ENCODE measurements at regions not wholly inside any gene's neighbourhood (a gene's known extent, or its start where the extent isn't known, plus 50 kb on each side); places are given as distances from the start of the nearest gene placed in this dataset.

DNA sequence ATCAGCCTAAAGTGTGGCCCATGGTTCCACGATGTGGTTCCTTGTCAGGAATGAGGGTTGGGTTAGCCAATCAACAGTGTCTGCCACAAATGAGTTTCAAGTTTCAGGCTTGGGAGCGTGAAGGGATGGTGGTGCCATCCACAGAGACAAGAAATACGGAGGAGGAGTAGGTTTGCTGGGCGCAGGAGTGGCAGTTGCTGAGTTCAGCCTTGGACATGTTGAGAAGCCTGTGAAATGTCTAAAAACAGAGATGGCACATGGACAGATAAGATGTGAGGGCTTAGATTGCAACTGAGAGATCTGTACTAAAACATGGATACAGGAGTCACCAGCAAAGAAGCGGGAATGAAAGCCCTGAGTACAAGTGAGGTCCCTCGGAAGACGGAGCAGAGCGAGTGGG, 481.0 kb downstream of the BCOR start:
- H3K9me3 ChIP-seq, result peaks cover 0 to 10% (median 0%) of the 10 kb centered on the region in 8 donors
- no peak for DNase-seq
- H3K4me3 ChIP-seq, result no peak overlapping the region
- intact Hi-C loops (cut with DNase I; ENCODE audit: low total_unique reads), result no loop called here
- H3K36me3 ChIP-seq, result no peaks in the 10 kb centered on the region
- peaks cover 0 to 31% (median 9%) of the 10 kb centered on the region in 7 donors for H3K27me3 ChIP-seq (replicated peaks in 1 of 7)
- TF ChIP-seq POLR2AphosphoS5 (IDR thresholded peaks at IDR 0.05) (no peak), POLR2A (IDR thresholded peaks at IDR 0.05) (no peak)
- TF ChIP-seq, protein P1, sequence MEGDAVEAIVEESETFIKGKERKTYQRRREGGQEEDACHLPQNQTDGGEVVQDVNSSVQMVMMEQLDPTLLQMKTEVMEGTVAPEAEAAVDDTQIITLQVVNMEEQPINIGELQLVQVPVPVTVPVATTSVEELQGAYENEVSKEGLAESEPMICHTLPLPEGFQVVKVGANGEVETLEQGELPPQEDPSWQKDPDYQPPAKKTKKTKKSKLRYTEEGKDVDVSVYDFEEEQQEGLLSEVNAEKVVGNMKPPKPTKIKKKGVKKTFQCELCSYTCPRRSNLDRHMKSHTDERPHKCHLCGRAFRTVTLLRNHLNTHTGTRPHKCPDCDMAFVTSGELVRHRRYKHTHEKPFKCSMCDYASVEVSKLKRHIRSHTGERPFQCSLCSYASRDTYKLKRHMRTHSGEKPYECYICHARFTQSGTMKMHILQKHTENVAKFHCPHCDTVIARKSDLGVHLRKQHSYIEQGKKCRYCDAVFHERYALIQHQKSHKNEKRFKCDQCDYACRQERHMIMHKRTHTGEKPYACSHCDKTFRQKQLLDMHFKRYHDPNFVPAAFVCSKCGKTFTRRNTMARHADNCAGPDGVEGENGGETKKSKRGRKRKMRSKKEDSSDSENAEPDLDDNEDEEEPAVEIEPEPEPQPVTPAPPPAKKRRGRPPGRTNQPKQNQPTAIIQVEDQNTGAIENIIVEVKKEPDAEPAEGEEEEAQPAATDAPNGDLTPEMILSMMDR (IDR thresholded peaks at IDR 0.05 in 8 of 11, conservative IDR thresholded peaks at IDR 0.05 in 3 of 11), result no peak
- WGBS, 5 donors, result 76 to 92% (median 89%) methylated on average over 8 of the region's 8 CpGs
- peaks cover 0 to 15% (median 5%) of the 10 kb centered on the region in 6 donors for H3K4me1 ChIP-seq
- H3K27ac ChIP-seq, result no peak overlapping the region

DNA sequence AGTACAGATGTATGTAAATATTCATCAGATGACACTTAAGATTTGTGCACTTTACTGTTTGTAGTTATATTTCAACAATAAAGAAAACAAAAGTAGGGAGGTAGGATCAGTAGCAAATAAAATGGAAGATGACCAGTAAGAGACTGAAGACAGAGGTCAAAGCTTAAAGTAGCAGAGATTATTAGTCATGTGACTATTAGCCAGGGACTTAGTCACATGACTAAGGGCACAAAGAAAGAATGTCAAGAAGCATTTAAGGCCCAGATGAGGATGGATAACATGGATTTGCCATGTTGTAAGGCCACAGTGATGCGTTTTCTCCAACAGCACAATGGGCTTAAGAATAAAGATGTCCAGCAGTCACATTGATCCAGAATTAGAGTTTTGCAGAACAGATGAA, 479.6 kb downstream of the BCOR start:
- H3K4me1 ChIP-seq, result peaks cover 0 to 15% (median 5%) of the 10 kb centered on the region in 6 donors
- H3K9me3 ChIP-seq, result peaks cover 0 to 19% (median 0%) of the 10 kb centered on the region in 8 donors
- no peak for DNase-seq
- 95 to 100% (median 97%) methylated on average over 1 of the region's 1 CpG for WGBS, 5 donors
- H3K27me3 ChIP-seq (replicated peaks in 1 of 7), result peaks cover 0 to 18% (median 9%) of the 10 kb centered on the region in 7 donors
- no peak overlapping the region for H3K27ac ChIP-seq
- no peaks in the 10 kb centered on the region for H3K36me3 ChIP-seq
- intact Hi-C loops (cut with DNase I; ENCODE audit: low total_unique reads), result no loop called here
- no peak overlapping the region for H3K4me3 ChIP-seq
- TF ChIP-seq, protein P1 (IDR thresholded peaks at IDR 0.05 in 8 of 11, conservative IDR thresholded peaks at IDR 0.05 in 3 of 11), result no peak
- no peak for TF ChIP-seq POLR2AphosphoS5 (IDR thresholded peaks at IDR 0.05)
- no peak for TF ChIP-seq POLR2A (IDR thresholded peaks at IDR 0.05)

DNA sequence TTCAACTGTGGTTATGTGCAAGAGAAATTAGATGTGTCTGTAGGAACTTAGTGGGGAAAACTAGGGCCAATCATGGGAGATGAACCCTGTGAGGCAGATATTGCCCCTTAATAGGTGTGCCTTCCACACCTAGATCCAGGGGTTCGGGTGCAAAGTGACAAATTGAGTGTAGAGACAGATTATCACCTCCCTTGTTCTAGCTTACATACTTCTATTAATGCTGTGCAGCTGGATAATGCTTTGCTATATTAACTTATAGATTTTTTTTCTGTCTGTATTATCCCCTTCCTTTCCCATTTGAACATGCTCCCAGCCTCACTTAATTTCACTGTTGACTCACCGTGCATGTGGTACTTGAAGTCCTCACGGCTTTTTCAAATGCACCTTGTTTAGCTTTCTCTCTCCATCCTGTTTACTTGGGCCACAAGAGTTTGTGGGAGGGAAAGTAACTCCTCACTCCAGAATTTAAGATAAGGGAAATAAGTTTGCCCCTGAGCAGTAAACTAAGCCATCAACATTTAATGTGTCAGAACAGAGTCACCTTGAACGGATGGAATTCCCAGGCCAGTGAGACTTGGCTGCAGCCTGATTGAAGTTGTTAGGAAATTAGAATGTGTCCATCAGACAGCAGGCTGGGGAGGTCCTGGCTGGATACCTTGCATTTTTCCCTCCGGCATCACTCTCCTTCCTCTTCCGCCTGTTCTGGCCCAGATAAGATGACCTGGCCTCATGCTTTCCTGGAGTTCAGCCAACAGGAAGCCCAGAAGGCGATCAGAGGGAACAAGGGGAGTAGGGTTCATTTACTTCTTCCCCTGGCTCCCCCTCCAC, 478.4 kb downstream of the BCOR start:
- DNase-seq, result no peak
- Histone ChIP-seq H3K27ac (no peak overlapping the region), H3K36me3 (no peaks in the 10 kb centered on the region), H3K27me3 (replicated peaks in 1 of 7) (peaks cover 0 to 6% (median 0%) of the 10 kb centered on the region in 7 donors), H3K4me1 (peaks cover 0 to 2% (median 0%) of the 10 kb centered on the region in 6 donors), H3K4me3 (no peak overlapping the region), H3K9me3 (peaks cover 0 to 28% (median 1%) of the 10 kb centered on the region in 8 donors)
- intact Hi-C loops (cut with DNase I; ENCODE audit: low total_unique reads), result no loop called here
- no peak for TF ChIP-seq POLR2A (IDR thresholded peaks at IDR 0.05)
- TF ChIP-seq, protein P1 (IDR thresholded peaks at IDR 0.05 in 8 of 11, conservative IDR thresholded peaks at IDR 0.05 in 3 of 11), result no peak
- peak in 1 of 3 donors; percentile 51 for TF ChIP-seq POLR2AphosphoS5 (IDR thresholded peaks at IDR 0.05)
- 27 to 56% (median 48%) methylated on average over 7 of the region's 7 CpGs for WGBS, 5 donors

DNA sequence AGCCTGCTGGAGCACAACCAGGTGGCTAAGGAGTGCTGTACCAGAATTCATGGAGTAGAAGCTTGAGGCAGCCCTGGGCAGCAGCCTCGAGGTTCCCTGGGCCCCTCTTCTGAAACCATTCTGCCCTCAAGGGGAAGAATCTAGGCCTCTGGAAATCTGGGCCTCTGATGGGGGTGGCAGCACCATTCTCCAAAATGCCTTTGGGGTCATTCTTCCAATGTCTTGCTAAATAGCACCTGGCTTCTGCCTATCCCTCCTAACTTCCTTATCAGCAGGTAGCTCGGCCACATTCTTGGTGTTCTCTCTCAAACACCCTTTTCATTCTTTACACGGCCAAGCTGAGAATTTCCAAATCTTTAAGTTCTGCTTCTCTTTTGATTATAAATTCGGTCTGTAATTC, 473.6 kb downstream of the BCOR start:
- TF ChIP-seq, protein P1 (IDR thresholded peaks at IDR 0.05 in 8 of 11, conservative IDR thresholded peaks at IDR 0.05 in 3 of 11), result no peak
- no peak for TF ChIP-seq POLR2A (IDR thresholded peaks at IDR 0.05)
- no peak for TF ChIP-seq POLR2AphosphoS5 (IDR thresholded peaks at IDR 0.05)
- Histone ChIP-seq H3K4me3 (no peak overlapping the region), H3K4me1 (no peaks in the 10 kb centered on the region), H3K36me3 (no peaks in the 10 kb centered on the region), H3K27me3 (replicated peaks in 1 of 7) (peaks cover 0 to under 1% (median 0%) of the 10 kb centered on the region in 7 donors), H3K9me3 (peaks cover 0 to 30% (median 1%) of the 10 kb centered on the region in 8 donors), H3K27ac (no peak overlapping the region)
- whole genome bisulfite sequencing, 5 donors, result 61 to 87% (median 72%) methylated on average over 4 of the region's 4 CpGs
- intact Hi-C loops (cut with DNase I; ENCODE audit: low total_unique reads), result no loop called here
- no peak for DNase-seq

All from spleen (tissue), 11 donors.